ENCODE measurements at regions not wholly inside any gene's neighbourhood (a gene's known extent, or its start where the extent isn't known, plus 50 kb on each side); places are given as distances from the start of the nearest gene placed in this dataset.

DNA sequence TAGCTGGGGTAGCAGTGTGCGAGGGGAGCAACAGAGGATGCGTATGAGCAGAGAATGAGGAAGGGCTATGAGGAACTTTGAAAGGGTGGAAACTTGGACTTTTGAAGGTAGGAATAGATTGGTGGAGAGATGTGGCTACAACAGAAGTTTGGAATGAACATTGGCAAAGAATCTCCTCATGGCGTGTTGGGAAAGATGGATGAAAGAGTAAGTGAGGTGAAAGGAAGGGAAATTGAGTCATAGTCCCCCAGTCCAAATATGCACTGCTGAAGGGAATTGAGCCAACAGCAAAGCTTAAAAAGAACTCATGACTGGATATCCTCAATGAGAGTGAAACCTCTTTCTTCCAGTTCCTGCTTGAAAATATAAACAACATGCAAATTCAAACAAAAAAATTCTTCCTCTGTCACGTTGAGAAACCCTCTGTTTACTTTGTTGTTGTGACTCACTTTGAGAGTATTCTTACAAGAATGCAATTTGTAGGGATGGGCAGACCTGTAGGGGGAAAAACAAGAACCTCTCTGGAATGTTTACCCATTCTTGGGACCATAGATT is 313.2 kb upstream of the KCNJ16 start:
- TF ChIP-seq, protein P1, sequence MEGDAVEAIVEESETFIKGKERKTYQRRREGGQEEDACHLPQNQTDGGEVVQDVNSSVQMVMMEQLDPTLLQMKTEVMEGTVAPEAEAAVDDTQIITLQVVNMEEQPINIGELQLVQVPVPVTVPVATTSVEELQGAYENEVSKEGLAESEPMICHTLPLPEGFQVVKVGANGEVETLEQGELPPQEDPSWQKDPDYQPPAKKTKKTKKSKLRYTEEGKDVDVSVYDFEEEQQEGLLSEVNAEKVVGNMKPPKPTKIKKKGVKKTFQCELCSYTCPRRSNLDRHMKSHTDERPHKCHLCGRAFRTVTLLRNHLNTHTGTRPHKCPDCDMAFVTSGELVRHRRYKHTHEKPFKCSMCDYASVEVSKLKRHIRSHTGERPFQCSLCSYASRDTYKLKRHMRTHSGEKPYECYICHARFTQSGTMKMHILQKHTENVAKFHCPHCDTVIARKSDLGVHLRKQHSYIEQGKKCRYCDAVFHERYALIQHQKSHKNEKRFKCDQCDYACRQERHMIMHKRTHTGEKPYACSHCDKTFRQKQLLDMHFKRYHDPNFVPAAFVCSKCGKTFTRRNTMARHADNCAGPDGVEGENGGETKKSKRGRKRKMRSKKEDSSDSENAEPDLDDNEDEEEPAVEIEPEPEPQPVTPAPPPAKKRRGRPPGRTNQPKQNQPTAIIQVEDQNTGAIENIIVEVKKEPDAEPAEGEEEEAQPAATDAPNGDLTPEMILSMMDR (IDR thresholded peaks at IDR 0.05 in 8 of 11, conservative IDR thresholded peaks at IDR 0.05 in 3 of 11), result no peak
- TF ChIP-seq POLR2A (IDR thresholded peaks at IDR 0.05), result no peak
